ENCODE measurements at regions not wholly inside any gene's neighbourhood (a gene's known extent, or its start where the extent isn't known, plus 50 kb on each side); places are given as distances from the start of the nearest gene placed in this dataset.
"Not testable (repeated sequence)": the region's sequence is repeated elsewhere in the genome, so short reads cannot be mapped to it uniquely, and the experiment has no call there.

- Histone ChIP-seq H3K36me3 (ENCODE audit: insufficient read depth, low read length) (no peaks in the 10 kb centered on the region), H3K27me3 (ENCODE audit: insufficient read depth, low read length, poor library complexity, severe bottlenecking) (no peaks in the 10 kb centered on the region), H3K9me3 (ENCODE audit: low read length) (no peaks in the 10 kb centered on the region), H3K4me3 (ENCODE audit: low read length) (no peak overlapping the region), H3K4me1 (ENCODE audit: insufficient read depth, low read length) (no peaks in the 10 kb centered on the region), H3K27ac (ENCODE audit: low read depth, low read length) (no peak overlapping the region)
- no peak for DNase-seq
- Mint-ChIP-seq H3K36me3 (peaks cover 0 to 2% (median 0%) of the 10 kb centered on the region in 3 donors), H3K27ac (no peak overlapping the region), H3K9me3 (no peaks in the 10 kb centered on the region), H3K4me1 (peaks cover 0 to 6% (median 4%) of the 10 kb centered on the region in 3 donors), H3K4me3 (no peak overlapping the region), H3K27me3 (peaks cover 0 to 2% of the 10 kb centered on the region in 2 donors)
- POLR2A ChIA-PET, result no interaction called here
- CTCF ChIA-PET, result interaction anchor here (1.0 to 1.7 kb wide), 2 partner anchors 8 to 10 kb away, joined by 4 to 5 read pairs; no protein-coding TSS in a partner anchor
These were observed 66.5 kb upstream of the BCL6 start for GRCh38 chr3:187811585-187812250.

- Mint-ChIP-seq H3K9me3 (peaks cover 0 to 2% (median 0%) of the 10 kb centered on the region in 5 donors), H3K36me3 (peaks cover 0 to 2% (median 0%) of the 10 kb centered on the region in 3 donors), H3K4me1 (peaks cover 0 to 6% (median 4%) of the 10 kb centered on the region in 3 donors), H3K4me3 (no peak overlapping the region), H3K27me3 (peaks cover 0 to 2% of the 10 kb centered on the region in 2 donors), H3K27ac (no peak overlapping the region)
- no peaks in the 10 kb centered on the region for H3K27me3 ChIP-seq (ENCODE audit: insufficient read depth, low read length, poor library complexity, severe bottlenecking)
- DNase-seq, result no peak
- no peak overlapping the region for H3K4me3 ChIP-seq (ENCODE audit: low read length)
- H3K27ac ChIP-seq (ENCODE audit: low read depth, low read length), result no peak overlapping the region
- ChIA-PET POLR2A (no interaction called here), CTCF (interaction anchor here (1.7 kb wide), 1 partner anchor 9 kb away, joined by 5 read pairs; no protein-coding TSS in a partner anchor)
- H3K36me3 ChIP-seq (ENCODE audit: insufficient read depth, low read length), result no peaks in the 10 kb centered on the region
- H3K4me1 ChIP-seq (ENCODE audit: insufficient read depth, low read length), result no peaks in the 10 kb centered on the region
- H3K9me3 ChIP-seq (ENCODE audit: low read length), result no peaks in the 10 kb centered on the region
These were observed 67.2 kb upstream of the BCL6 start for GRCh38 chr3:187812496-187812895.

GRCh38 chr3:187813198-187813597 lies 67.9 kb upstream of the BCL6 start:
- H3K4me1 Mint-ChIP-seq, result peaks cover 0 to 6% (median 4%) of the 10 kb centered on the region in 3 donors
- no peaks in the 10 kb centered on the region for H3K9me3 ChIP-seq (ENCODE audit: low read length)
- DNase-seq, result no peak
- H3K4me1 ChIP-seq (ENCODE audit: insufficient read depth, low read length), result no peaks in the 10 kb centered on the region
- no peak overlapping the region for H3K4me3 Mint-ChIP-seq
- CTCF ChIA-PET, result interaction anchor here (1.7 kb wide), 1 partner anchor 10 kb away, joined by 5 read pairs; no protein-coding TSS in a partner anchor
- peaks cover 0 to 2% of the 10 kb centered on the region in 2 donors for H3K27me3 Mint-ChIP-seq
- peaks cover 0 to 2% (median 0%) of the 10 kb centered on the region in 3 donors for H3K36me3 Mint-ChIP-seq
- H3K27me3 ChIP-seq (ENCODE audit: insufficient read depth, low read length, poor library complexity, severe bottlenecking), result no peaks in the 10 kb centered on the region
- no peaks in the 10 kb centered on the region for H3K36me3 ChIP-seq (ENCODE audit: insufficient read depth, low read length)
- H3K4me3 ChIP-seq (ENCODE audit: low read length), result no peak overlapping the region
- no peak overlapping the region for H3K27ac ChIP-seq (ENCODE audit: low read depth, low read length)
- no peak overlapping the region for H3K27ac Mint-ChIP-seq
- POLR2A ChIA-PET, result no interaction called here
- H3K9me3 Mint-ChIP-seq, result peaks cover 0 to 5% (median 0%) of the 10 kb centered on the region in 5 donors

GRCh38 chr3:187817766-187818165 lies 72.5 kb upstream of the BCL6 start:
- H3K27me3 ChIP-seq (ENCODE audit: insufficient read depth, low read length, poor library complexity, severe bottlenecking); H3K4me1 ChIP-seq (ENCODE audit: insufficient read depth, low read length); H3K4me3 Mint-ChIP-seq; H3K36me3 Mint-ChIP-seq; POLR2A ChIA-PET; H3K27me3 Mint-ChIP-seq; H3K9me3 Mint-ChIP-seq; H3K9me3 ChIP-seq (ENCODE audit: low read length); H3K36me3 ChIP-seq (ENCODE audit: insufficient read depth, low read length); DNase-seq; CTCF ChIA-PET; H3K27ac ChIP-seq (ENCODE audit: low read depth, low read length); H3K4me3 ChIP-seq (ENCODE audit: low read length): not testable (repeated sequence)
- Mint-ChIP-seq H3K27ac (peak overlapping the region in 1 of 8 donors; percentile 24), H3K4me1 (peaks cover 16 to 20% (median 16%) of the 10 kb centered on the region in 3 donors)

GRCh38 chr3:187821616-187822317 lies 76.5 kb upstream of the BCL6 start:
- H3K27ac Mint-ChIP-seq, result peak overlapping the region; percentile 35 to 93 (median 82)
- H3K4me3 Mint-ChIP-seq, result peak overlapping the region in 2 of 7 donors; percentile 28 to 52
- peaks cover 0 to 5% (median 0%) of the 10 kb centered on the region in 5 donors for H3K9me3 Mint-ChIP-seq
- ChIA-PET POLR2A (no interaction called here), CTCF (no interaction called here)
- H3K4me1 Mint-ChIP-seq, result peaks cover 22 to 32% (median 23%) of the 10 kb centered on the region in 3 donors
- H3K27me3 ChIP-seq (ENCODE audit: insufficient read depth, low read length, poor library complexity, severe bottlenecking), result no peaks in the 10 kb centered on the region
- peaks cover 14% of the 10 kb centered on the region for H3K4me1 ChIP-seq (ENCODE audit: insufficient read depth, low read length)
- no peak overlapping the region for H3K27ac ChIP-seq (ENCODE audit: low read depth, low read length)
- no peaks in the 10 kb centered on the region for H3K27me3 Mint-ChIP-seq
- DNase-seq, result no peak
- H3K36me3 ChIP-seq (ENCODE audit: insufficient read depth, low read length), result no peaks in the 10 kb centered on the region
- H3K9me3 ChIP-seq (ENCODE audit: low read length), result no peaks in the 10 kb centered on the region
- H3K36me3 Mint-ChIP-seq, result no peaks in the 10 kb centered on the region
- H3K4me3 ChIP-seq (ENCODE audit: low read length), result no peak overlapping the region

GRCh38 chr3:187822402-187822801 lies 77.1 kb upstream of the BCL6 start:
- Mint-ChIP-seq H3K27ac (peak overlapping the region; percentile 35 to 93 (median 82)), H3K4me1 (peaks cover 22 to 32% (median 23%) of the 10 kb centered on the region in 3 donors), H3K4me3 (peak overlapping the region in 4 of 7 donors; percentile 2 to 52 (median 26)), H3K9me3 (peaks cover 0 to 5% (median 0%) of the 10 kb centered on the region in 5 donors), H3K27me3 (no peaks in the 10 kb centered on the region), H3K36me3 (no peaks in the 10 kb centered on the region)
- Histone ChIP-seq H3K9me3 (ENCODE audit: low read length) (no peaks in the 10 kb centered on the region), H3K36me3 (ENCODE audit: insufficient read depth, low read length) (no peaks in the 10 kb centered on the region), H3K27ac (ENCODE audit: low read depth, low read length) (no peak overlapping the region), H3K27me3 (ENCODE audit: insufficient read depth, low read length, poor library complexity, severe bottlenecking) (no peaks in the 10 kb centered on the region), H3K4me1 (ENCODE audit: insufficient read depth, low read length) (peaks cover 14% of the 10 kb centered on the region), H3K4me3 (ENCODE audit: low read length) (no peak overlapping the region)
- peak in 2 of 5 donors; percentile 5 to 47 for DNase-seq
- CTCF ChIA-PET, result no interaction called here
- POLR2A ChIA-PET, result no interaction called here

- H3K27ac Mint-ChIP-seq, result peak overlapping the region in 2 of 8 donors; percentile 7 to 36
- H3K4me1 Mint-ChIP-seq, result peaks cover 28 to 38% (median 33%) of the 10 kb centered on the region in 3 donors
- Histone ChIP-seq H3K4me3 (ENCODE audit: low read length) (no peak overlapping the region), H3K36me3 (ENCODE audit: insufficient read depth, low read length) (no peaks in the 10 kb centered on the region), H3K27ac (ENCODE audit: low read depth, low read length) (no peak overlapping the region), H3K27me3 (ENCODE audit: insufficient read depth, low read length, poor library complexity, severe bottlenecking) (no peaks in the 10 kb centered on the region), H3K9me3 (ENCODE audit: low read length) (no peaks in the 10 kb centered on the region), H3K4me1 (ENCODE audit: insufficient read depth, low read length) (peaks cover 21% of the 10 kb centered on the region)
- ChIA-PET CTCF (no interaction called here), POLR2A (no interaction called here)
- H3K36me3 Mint-ChIP-seq, result no peaks in the 10 kb centered on the region
- H3K9me3 Mint-ChIP-seq, result no peaks in the 10 kb centered on the region
- no peaks in the 10 kb centered on the region for H3K27me3 Mint-ChIP-seq
- DNase-seq, result no peak
- no peak overlapping the region for H3K4me3 Mint-ChIP-seq
These were observed 78.5 kb upstream of the BCL6 start for GRCh38 chr3:187823746-187824145.

- Mint-ChIP-seq H3K36me3 (no peaks in the 10 kb centered on the region), H3K9me3 (no peaks in the 10 kb centered on the region), H3K4me1 (peaks cover 22 to 39% (median 30%) of the 10 kb centered on the region in 3 donors), H3K27me3 (no peaks in the 10 kb centered on the region), H3K27ac (peak overlapping the region in 1 of 8 donors; percentile 33), H3K4me3 (no peak overlapping the region)
- no peak for DNase-seq
- CTCF ChIA-PET, result no interaction called here
- no peak overlapping the region for H3K27ac ChIP-seq (ENCODE audit: low read depth, low read length)
- no peak overlapping the region for H3K4me3 ChIP-seq (ENCODE audit: low read length)
- no peaks in the 10 kb centered on the region for H3K36me3 ChIP-seq (ENCODE audit: insufficient read depth, low read length)
- peaks cover 12% of the 10 kb centered on the region for H3K4me1 ChIP-seq (ENCODE audit: insufficient read depth, low read length)
- POLR2A ChIA-PET, result no interaction called here
- no peaks in the 10 kb centered on the region for H3K9me3 ChIP-seq (ENCODE audit: low read length)
- H3K27me3 ChIP-seq (ENCODE audit: insufficient read depth, low read length, poor library complexity, severe bottlenecking), result no peaks in the 10 kb centered on the region
These were observed 82.5 kb upstream of the BCL6 start for GRCh38 chr3:187827723-187828122.

All from CD8-positive, alpha-beta memory T cell (primary cell).